Superior temporal gyrus (tissue), 1 donor: ENCODE measurements at regions not wholly inside any gene's neighbourhood (a gene's known extent, or its start where the extent isn't known, plus 50 kb on each side); places are given as distances from the start of the nearest gene placed in this dataset.
A peak's percentile ranks its signal among the peaks of the same experiment; 100 is the strongest.
"Not testable (repeated sequence)": the region's sequence is repeated elsewhere in the genome, so short reads cannot be mapped to it uniquely, and the experiment has no call there.

Source experiments
- DNase-seq: peaks from one replicate; pipeline ENCODE4 v3.0.0-alpha.2; 2016; ENCODE audit errors: extremely low spot score

DNA sequence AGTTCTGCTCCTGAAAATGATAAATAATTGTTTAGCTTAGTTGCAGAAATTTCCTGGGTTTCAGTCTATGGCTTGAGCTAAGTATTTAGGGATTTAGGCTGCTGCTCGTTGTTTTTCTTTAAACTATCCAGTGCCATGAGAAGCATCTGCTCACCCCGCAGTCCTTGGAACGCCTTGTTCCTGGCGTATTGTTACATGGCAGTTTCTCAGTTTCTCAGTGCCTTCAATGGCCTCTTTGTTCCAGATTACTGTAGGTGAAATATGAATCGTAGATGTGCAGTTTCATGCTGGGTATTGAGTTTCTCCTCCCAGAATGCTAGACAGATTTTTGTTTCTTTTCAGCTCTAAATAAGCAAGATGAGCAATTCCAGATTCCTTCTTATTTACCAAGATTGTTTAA, 269.5 kb upstream of the GBE1 start:
- DNase-seq: peak; percentile 54

- no peak for DNase-seq
Observed at GRCh38 chr3:82022836-82023235, 261.4 kb upstream of the GBE1 start.

- DNase-seq: no peak
Observed at GRCh38 chr3:82020282-82020681, 258.8 kb upstream of the GBE1 start.

DNA sequence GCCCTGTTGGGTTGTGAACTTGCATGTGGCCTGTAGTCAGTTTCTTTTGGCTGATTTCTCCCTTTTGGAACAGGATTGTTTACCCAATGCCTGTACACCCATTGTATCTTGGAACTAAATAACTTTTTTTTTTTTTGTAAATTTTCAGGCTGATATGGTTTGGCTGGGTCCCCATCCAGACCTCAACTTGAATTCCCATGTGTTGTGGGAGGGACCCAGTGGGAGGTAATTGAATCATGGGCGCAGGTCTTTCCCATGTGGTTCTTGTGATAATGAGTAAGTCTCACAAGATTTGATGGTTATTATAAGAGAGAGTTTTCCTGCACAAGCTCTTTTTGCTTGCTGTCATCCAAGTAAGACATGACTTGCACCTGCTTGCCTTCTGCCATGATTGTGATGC, 253.8 kb upstream of the GBE1 start:
- no peak for DNase-seq

- DNase-seq: no peak
Observed at GRCh38 chr3:82012775-82013174, 251.3 kb upstream of the GBE1 start.

GRCh38 chr3:82011336-82011735, 249.9 kb upstream of the GBE1 start:
- no peak for DNase-seq

DNA sequence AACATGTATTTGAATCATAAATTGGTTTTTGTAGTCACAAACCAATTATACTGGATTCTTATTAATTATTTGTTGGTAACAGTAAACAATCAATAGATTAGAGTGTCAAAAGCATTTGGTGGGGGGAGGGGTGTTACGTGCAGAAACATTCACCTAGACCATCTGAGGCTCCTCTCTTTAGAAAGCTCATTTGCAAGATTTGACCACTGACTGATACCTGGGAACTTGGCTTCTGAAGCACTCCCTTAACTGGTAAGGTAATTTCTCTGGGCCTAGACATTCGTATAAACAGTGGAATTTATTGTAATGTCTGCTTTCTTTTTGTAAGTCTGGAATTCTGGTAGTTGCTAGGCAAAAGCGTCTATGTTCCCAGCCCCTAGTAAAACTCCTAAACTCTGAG, 243.8 kb upstream of the GBE1 start:
- DNase-seq: no peak

DNA sequence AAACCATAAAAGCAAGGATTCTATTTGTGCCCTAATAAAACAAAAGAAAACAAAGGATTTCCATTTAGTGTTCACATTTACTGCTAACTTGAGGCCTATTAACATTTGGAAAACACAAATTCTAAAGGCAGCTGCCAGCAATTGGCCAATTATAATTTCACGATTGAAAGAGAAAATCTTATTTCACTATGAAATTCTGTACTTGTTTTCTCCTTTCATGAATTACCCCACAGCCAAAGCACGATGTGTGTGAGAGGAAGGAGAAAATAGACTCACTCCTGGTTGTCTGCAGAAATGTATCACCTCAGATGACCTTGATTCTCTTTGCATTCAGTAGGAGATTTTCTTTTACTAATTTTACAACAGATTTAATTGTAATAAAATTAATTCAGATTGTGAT, 242.8 kb upstream of the GBE1 start:
- DNase-seq: no peak

DNA sequence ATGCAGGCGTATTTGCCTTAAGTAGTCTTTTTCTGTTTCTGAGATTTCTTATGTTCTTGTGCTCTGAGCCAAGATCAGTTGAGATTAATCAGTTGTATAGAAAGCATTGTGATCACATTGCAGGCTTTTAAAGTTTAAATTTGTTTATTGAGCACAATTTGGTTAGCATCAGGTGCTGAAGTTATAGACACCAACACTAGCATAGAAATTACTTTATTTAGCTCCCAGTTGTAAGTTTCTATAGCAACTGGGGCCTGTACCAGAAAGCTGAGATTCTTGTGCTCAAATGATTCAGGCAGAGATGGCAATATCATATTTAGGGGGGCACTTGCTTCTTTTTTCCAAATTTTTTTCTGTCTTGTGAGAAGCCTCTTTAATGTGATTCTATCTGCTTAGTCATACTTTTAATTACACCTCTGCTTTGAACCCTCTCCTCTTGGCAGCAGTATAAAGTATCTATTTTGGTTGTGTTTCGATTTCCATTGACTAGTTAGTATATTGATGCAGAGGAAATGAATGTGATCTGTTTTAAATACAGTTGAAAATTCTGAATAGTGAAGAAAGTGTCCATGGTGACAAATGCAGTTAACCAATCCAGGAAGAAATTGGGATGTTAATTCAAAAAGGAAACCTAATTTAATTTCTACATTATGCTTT, 241.7 kb upstream of the GBE1 start:
- DNase-seq: peak; percentile 51

GRCh38 chr3:82002491-82002890, 241.0 kb upstream of the GBE1 start:
- DNase-seq: no peak

- no peak for DNase-seq
Observed at GRCh38 chr3:82001276-82001923, 240.0 kb upstream of the GBE1 start.

GRCh38 chr3:82000773-82001172, 239.3 kb upstream of the GBE1 start:
- no peak for DNase-seq

DNA sequence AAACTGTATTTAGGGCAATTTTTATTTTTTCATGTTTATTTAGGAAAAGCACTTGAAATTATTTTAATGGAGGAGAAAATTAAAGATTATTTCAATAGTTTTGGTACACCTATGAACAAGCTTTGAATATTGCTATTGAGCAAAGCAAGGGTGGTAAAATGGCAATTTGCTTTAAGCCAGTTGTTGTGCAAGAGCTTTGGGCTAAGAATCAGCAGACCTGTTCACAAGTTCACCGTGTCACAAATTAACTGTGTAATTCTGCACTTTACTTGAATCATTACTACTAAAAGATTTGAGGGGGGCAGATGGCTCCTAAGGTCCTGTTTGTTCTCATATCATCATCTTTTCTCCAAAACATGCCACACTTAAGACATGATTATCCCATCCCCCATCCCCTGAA, 238.9 kb upstream of the GBE1 start:
- DNase-seq: no peak

- DNase-seq: no peak
Observed at GRCh38 chr3:81998907-81999306, 237.5 kb upstream of the GBE1 start.

DNA sequence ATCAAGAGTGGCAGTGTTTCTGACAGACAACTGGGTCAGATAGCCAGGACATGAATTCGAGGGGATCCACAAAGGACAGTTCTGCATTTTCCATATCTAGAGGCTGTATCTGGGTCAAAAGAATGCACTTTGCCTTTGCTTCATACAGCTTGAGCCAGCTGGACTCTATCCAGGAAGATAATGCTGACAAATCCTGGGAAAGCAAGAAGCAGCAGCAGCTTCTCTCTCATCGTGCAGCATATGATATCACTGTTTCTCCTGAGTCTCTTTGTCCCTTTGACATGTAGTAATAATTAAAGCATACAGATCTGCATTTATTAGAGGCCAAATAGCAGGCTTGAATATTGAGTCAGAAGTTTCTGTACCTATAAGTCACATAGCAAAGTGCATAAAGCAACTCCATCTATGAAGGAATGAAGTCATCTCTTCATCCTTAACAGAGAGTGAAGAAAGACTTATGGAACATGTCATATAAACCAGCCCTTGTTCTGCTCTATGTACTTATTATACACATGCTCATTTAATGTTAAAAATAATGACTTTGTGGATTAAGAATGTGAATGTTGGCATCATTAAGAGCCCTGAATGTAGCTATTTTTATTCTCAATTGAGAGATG, 236.8 kb upstream of the GBE1 start:
- DNase-seq: no peak

GRCh38 chr3:81997390-81997789, 235.9 kb upstream of the GBE1 start:
- DNase-seq: no peak

DNA sequence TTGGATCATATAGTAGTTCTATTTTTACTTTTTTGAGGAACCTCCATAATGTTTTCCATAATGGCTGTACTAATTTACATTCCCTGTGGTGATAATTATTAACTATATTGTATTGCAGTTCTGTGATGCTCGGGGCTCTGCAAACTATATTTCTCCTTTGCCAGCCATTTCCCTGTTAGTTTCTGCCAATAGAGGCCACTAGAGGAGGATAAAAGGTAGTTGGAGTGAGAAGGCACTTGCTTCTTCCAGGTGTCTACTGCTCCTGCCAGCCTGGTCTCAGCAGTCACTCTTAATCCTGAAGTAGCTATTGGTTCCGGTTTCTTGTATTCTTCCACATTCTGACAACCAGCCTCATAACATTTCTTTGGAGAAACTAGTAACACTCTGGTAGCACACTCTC, 233.9 kb upstream of the GBE1 start:
- DNase-seq: no peak

DNA sequence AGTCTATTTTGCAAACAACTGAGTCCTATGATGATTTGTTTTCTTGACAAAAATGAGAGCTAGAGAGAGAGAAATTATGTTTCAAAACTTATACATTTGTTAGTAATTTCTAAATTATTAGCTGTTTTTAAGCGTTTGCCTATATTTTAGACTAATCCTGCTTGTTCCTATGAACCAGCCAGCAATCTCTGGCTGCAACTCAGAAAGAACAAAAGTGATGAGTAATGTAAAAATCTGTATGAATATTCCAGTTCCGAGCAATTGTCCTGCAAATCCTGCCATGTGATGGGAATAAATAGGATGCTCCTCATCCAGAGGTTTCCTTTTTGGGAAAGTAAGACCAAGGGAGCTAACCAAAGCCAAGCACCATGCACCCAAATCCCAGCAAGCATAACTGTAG, 228.3 kb upstream of the GBE1 start:
- DNase-seq: no peak

- no peak for DNase-seq
Observed at GRCh38 chr3:81989274-81989673, 227.8 kb upstream of the GBE1 start.

DNA sequence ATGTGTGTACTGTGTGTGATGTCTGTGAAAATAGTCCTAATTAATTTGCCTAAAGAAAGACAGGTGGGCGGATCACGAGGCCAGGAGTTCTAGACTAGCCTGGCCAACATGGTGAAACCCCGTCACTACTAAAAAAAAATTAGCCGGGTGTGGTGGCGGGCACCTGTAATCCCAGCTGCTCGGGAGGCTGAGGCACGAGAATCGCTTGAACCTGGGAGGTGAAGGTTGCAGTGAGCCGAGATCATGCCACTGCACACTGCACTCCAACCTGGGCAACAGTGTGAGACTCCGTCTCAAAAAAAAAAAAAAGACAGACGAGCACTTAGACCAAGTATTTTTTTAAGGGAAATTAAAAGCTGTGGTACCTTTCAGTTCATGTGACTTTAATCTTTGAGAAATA, 226.0 kb upstream of the GBE1 start:
- DNase-seq: not testable (repeated sequence)

GRCh38 chr3:81985996-81986723, 224.7 kb upstream of the GBE1 start:
- no peak for DNase-seq

GRCh38 chr3:81983382-81983781, 221.9 kb upstream of the GBE1 start:
- DNase-seq: no peak
